GM04504 (cell line): ENCODE measurements at regions not wholly inside any gene's neighbourhood (a gene's known extent, or its start where the extent isn't known, plus 50 kb on each side); places are given as distances from the start of the nearest gene placed in this dataset.
"Not testable (repeated sequence)": the region's sequence is repeated elsewhere in the genome, so short reads cannot be mapped to it uniquely, and the experiment has no call there.

Experiments
- DNase-seq: peaks from one replicate; pipeline ENCODE4 v3.0.0-alpha.2; 2012; ENCODE audit warnings: low read depth

- DNase-seq = no peak
Observed at GRCh38 chr1:66460776-66461175, 73.2 kb upstream of the SGIP1 start.

GRCh38 chr1:66462313-66462712 is 71.6 kb upstream of the SGIP1 start:
- no peak for DNase-seq

GRCh38 chr1:66464351-66464750 is 69.6 kb upstream of the SGIP1 start:
- no peak for DNase-seq

GRCh38 chr1:66464802-66465201 is 69.2 kb upstream of the SGIP1 start:
- peak; percentile 92 for DNase-seq

GRCh38 chr1:66466695-66467094 is 67.3 kb upstream of the SGIP1 start:
- peak; percentile 20 for DNase-seq

- no peak for DNase-seq
Observed at GRCh38 chr1:66468722-66469121, 65.2 kb upstream of the SGIP1 start.

GRCh38 chr1:66475940-66476339 is 58.0 kb upstream of the SGIP1 start:
- DNase-seq = no peak

GRCh38 chr1:66476774-66477173 is 57.2 kb upstream of the SGIP1 start:
- DNase-seq = no peak

- DNase-seq = peak; percentile 72
Observed at GRCh38 chr1:66478116-66478515, 55.8 kb upstream of the SGIP1 start.

- no peak for DNase-seq
Observed at GRCh38 chr1:66480162-66480561, 53.8 kb upstream of the SGIP1 start.

- not testable (repeated sequence) for DNase-seq
Observed at GRCh38 chr1:66481215-66481614, 52.7 kb upstream of the SGIP1 start.
